PC-9 (cell line): ENCODE measurements at regions not wholly inside any gene's neighbourhood (a gene's known extent, or its start where the extent isn't known, plus 50 kb on each side); places are given as distances from the start of the nearest gene placed in this dataset.
"Not testable (repeated sequence)": the region's sequence is repeated elsewhere in the genome, so short reads cannot be mapped to it uniquely, and the experiment has no call there.

Experiments
- BruUV-seq: library from RNA; stranded (reverse); fragments of 400-500 nt; replicated peaks from 2 replicates; lab custom pipeline; 2021; lab: Mats Ljungman, UMichigan
- CTCF ChIA-PET: fragments of 300-600 bp; sonication (Branson Sonifier 250); formaldehyde crosslinking; loops from one replicate; lab custom pipeline; 2022; ENCODE audit warnings: antibody characterized with exemption; lab: Charles Lee
- POLR2A ChIA-PET: fragments of 300-600 bp; sonication (Branson Sonifier 250); formaldehyde crosslinking; loops from one replicate; lab custom pipeline; 2022; ENCODE audit warnings: antibody characterized with exemption; ENCODE audit not compliant: unreplicated experiment; lab: Charles Lee
- DNase-seq, 2 experiments: peaks; one replicate each; pipeline versions ENCODE4 v3.0.0 to v3.0.0-alpha.2; 2015 to 2022; ENCODE audit warnings: mixed read lengths in 1 of 2
- H2AFZ ChIP-seq: fragments of 200-600 bp; sonication (generic); 2 replicates; pipeline ENCODE4 v1.8.1; 2017; ENCODE audit warnings: antibody characterized with exemption
- H3F3A ChIP-seq: fragments of 200-600 bp; sonication (generic); 2 replicates; pipeline ENCODE4 v1.8.1; 2017; ENCODE audit warnings: antibody characterized with exemption, mild to moderate bottlenecking, low read depth; ENCODE audit not compliant: insufficient read depth
- H3K27ac ChIP-seq: fragments of 200-600 bp; sonication (generic); 2 replicates; pipeline ENCODE4 v1.6.1; 2016; ENCODE audit warnings: mixed run types
- H3K27me3 ChIP-seq: fragments of 200-600 bp; sonication (generic); 2 replicates; pipeline ENCODE4 v1.6.1; 2016; ENCODE audit warnings: low read depth, mixed run types; ENCODE audit not compliant: insufficient read depth
- H3K36me3 ChIP-seq: fragments of 200-600 bp; sonication (generic); 2 replicates; pipeline ENCODE4 v1.6.1; 2016; ENCODE audit warnings: low read depth, mixed run types
- H3K4me1 ChIP-seq: fragments of 200-600 bp; sonication (generic); replicated peaks from 2 replicates; pipeline ENCODE4 v1.6.1; 2016; ENCODE audit warnings: mixed run types; ENCODE audit not compliant: insufficient read depth
- H3K4me2 ChIP-seq: fragments of 200-600 bp; sonication (generic); 2 replicates; pipeline ENCODE4 v1.6.1; 2017; ENCODE audit warnings: mixed run types
- H3K4me3 ChIP-seq: fragments of 200-600 bp; sonication (generic); 2 replicates; pipeline ENCODE4 v1.6.1; 2016; ENCODE audit warnings: mixed run types
- H3K79me2 ChIP-seq: fragments of 200-600 bp; sonication (generic); 2 replicates; pipeline ENCODE4 v1.6.1; 2017; ENCODE audit warnings: low read depth, mixed run types
- H3K9me2 ChIP-seq: fragments of 200-600 bp; sonication (generic); 2 replicates; pipeline ENCODE4 v1.8.1; 2017; ENCODE audit warnings: mild to moderate bottlenecking; ENCODE audit not compliant: insufficient read depth
- H3K9me3 ChIP-seq: fragments of 200-600 bp; sonication (generic); 2 replicates; pipeline ENCODE4 v1.8.1; 2016; ENCODE audit warnings: low read depth; ENCODE audit not compliant: insufficient read depth
- H4K20me1 ChIP-seq: fragments of 200-600 bp; sonication (generic); 2 replicates; pipeline ENCODE4 v1.8.1; 2017; ENCODE audit not compliant: insufficient read depth
- EZH2 ChIP-seq: fragments of 200-600 bp; sonication (generic); IDR thresholded peaks from 2 replicates; pipeline ENCODE4 v1.8.0; 2017; ENCODE audit warnings: antibody characterized with exemption, low read depth
- intact Hi-C: fragments of 100-400 bp; cut with micrococcal nuclease; formaldehyde crosslinking; loops from one replicate; pipeline ENCODE4 v1.10.0; 2022; ENCODE audit not compliant: unreplicated experiment
- TF ChIP-seq, protein P1 (sequence below): fragments of 200-600 bp; sonication (generic); conservative IDR thresholded peaks from 2 replicates; pipeline ENCODE4 v1.6.1; 2017; ENCODE audit warnings: mixed run types, antibody characterized with exemption, mild to moderate bottlenecking, moderate library complexity

DNA sequence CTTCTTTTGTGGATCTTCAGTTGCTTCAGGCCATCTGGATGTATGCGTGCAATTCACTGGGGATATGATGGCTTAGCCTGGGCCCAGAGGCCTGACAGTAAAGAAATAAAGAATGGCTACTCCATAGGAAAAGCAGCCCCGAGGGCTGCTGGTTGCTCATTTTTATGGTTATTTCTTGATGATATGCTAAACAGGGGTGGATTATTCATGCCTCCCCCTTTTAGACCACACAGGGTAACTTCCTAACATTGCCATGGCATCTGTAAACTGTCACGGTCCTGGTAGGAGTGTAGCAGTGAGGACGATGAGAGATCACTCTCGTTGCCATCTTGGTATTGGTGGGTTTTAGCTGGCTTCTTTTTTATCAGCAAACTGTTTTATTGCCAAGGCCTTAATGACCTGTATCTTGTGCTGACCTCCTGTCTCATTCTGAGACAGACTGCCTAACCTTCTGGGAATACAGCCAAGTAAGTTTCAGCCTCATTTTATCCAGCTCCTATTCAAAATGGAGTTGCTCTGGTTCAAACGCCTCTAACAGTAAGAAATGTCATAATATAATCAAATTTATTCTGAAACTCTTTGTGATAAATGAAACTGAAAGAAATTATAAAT, 60.5 kb downstream of the DSEL start:
- no peaks in the 10 kb centered on the region for H3K79me2 ChIP-seq
- no peak overlapping the region for H3K4me2 ChIP-seq
- H4K20me1 ChIP-seq: no peaks in the 10 kb centered on the region
- ChIA-PET CTCF (no interaction called here), POLR2A (no interaction called here)
- no peaks in the 10 kb centered on the region for H3F3A ChIP-seq
- no peaks in the 10 kb centered on the region for H3K27me3 ChIP-seq
- H3K27ac ChIP-seq: no peak overlapping the region
- DNase-seq: no peak
- no peak overlapping the region for H2AFZ ChIP-seq
- no peaks in the 10 kb centered on the region for H3K36me3 ChIP-seq
- intact Hi-C loops: no loop called here
- no TSS peak for BruUV-seq
- no peaks in the 10 kb centered on the region for H3K4me1 ChIP-seq
- H3K9me3 ChIP-seq: no peaks in the 10 kb centered on the region
- H3K9me2 ChIP-seq: no peaks in the 10 kb centered on the region; the same call in 1 of the 2 replicates
- H3K4me3 ChIP-seq: no peak overlapping the region
- TF ChIP-seq, protein P1, sequence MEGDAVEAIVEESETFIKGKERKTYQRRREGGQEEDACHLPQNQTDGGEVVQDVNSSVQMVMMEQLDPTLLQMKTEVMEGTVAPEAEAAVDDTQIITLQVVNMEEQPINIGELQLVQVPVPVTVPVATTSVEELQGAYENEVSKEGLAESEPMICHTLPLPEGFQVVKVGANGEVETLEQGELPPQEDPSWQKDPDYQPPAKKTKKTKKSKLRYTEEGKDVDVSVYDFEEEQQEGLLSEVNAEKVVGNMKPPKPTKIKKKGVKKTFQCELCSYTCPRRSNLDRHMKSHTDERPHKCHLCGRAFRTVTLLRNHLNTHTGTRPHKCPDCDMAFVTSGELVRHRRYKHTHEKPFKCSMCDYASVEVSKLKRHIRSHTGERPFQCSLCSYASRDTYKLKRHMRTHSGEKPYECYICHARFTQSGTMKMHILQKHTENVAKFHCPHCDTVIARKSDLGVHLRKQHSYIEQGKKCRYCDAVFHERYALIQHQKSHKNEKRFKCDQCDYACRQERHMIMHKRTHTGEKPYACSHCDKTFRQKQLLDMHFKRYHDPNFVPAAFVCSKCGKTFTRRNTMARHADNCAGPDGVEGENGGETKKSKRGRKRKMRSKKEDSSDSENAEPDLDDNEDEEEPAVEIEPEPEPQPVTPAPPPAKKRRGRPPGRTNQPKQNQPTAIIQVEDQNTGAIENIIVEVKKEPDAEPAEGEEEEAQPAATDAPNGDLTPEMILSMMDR: no peak
- no peak for TF ChIP-seq EZH2

DNA sequence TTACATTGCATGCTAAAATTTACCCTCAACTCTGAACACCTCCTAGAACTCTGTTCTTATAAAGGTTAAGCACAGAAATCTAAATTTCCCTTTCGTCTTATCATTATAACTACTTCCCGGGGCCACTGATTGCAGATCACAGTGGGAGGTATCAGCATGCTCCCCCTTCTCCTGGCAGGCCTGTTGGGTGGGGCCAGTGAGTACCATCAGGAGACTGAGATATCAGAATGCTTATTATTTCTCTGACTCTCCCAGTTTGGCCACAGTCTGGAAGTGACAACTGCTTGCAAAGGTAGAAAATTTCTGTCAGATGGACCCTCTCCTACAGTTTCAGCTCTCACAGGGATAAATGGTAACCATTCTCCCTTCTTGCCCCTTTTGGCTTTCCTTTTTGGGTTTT, 62.6 kb downstream of the DSEL start:
- Histone ChIP-seq H3K27ac (no peak overlapping the region), H3K4me1 (no peaks in the 10 kb centered on the region), H3K79me2 (no peaks in the 10 kb centered on the region), H3K9me2 (no peaks in the 10 kb centered on the region), H4K20me1 (no peaks in the 10 kb centered on the region), H3K4me3 (no peak overlapping the region), H3K4me2 (no peak overlapping the region), H3F3A (no peaks in the 10 kb centered on the region), H3K9me3 (no peaks in the 10 kb centered on the region), H2AFZ (no peak overlapping the region), H3K27me3 (no peaks in the 10 kb centered on the region), H3K36me3 (no peaks in the 10 kb centered on the region)
- no TSS peak for BruUV-seq
- no peak for DNase-seq
- ChIA-PET CTCF (no interaction called here), POLR2A (no interaction called here)
- no peak for TF ChIP-seq EZH2
- TF ChIP-seq, protein P1: no peak
- intact Hi-C loops: no loop called here

DNA sequence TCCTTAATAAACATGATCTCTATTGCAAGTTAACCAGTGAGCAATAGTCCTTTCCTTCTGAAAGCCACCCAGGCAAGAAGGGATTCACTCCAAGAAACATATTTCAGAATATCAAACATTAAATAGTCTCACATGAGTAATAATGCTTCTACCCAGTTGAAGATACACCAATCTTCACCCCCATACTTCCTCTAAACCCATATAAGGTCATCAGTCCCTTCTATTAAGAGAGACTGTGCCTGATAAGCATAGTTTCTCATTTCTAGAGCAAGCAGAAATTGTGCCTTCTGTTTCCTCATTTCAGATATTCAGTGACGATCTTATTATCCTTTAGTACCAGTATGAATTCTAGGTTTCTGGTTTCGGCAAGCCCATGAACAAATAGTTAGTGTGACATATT, 64.6 kb downstream of the DSEL start:
- no peak for DNase-seq
- Histone ChIP-seq H3K27ac (no peak overlapping the region), H3K27me3 (no peaks in the 10 kb centered on the region), H3K4me3 (no peak overlapping the region), H3K36me3 (no peaks in the 10 kb centered on the region), H3K79me2 (no peaks in the 10 kb centered on the region), H2AFZ (no peak overlapping the region), H3K9me3 (no peaks in the 10 kb centered on the region), H3F3A (no peaks in the 10 kb centered on the region), H4K20me1 (no peaks in the 10 kb centered on the region), H3K4me2 (no peak overlapping the region), H3K4me1 (no peaks in the 10 kb centered on the region), H3K9me2 (no peaks in the 10 kb centered on the region)
- TF ChIP-seq EZH2: no peak
- TF ChIP-seq, protein P1: no peak
- POLR2A ChIA-PET: no interaction called here
- CTCF ChIA-PET: no interaction called here
- BruUV-seq: no TSS peak
- intact Hi-C loops: no loop called here

DNA sequence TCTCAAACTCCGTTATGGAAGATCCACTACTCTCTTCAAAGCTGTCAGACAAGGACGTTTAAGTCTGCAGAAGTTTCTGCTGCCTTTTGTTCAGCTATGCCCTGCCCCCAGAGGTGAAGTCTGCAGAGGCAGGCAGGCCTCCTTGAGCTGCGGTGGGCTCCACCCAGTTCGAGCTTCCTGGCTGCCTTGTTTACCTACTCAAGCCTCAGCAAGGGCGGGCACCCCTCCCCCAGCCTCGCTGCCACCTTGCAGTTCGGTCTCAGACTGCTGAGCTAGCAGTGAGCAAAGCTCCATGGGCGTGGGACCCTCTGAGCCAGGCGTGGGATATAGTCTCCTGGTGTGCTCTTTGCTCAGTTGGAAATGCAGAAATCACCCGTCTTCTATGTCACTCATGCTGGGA, 65.4 kb downstream of the DSEL start:
- POLR2A ChIA-PET, CTCF ChIA-PET: not testable (repeated sequence)

More for the DNA sequence above, 65.4 kb downstream of the DSEL start:
- intact Hi-C loops, H3K9me3 ChIP-seq, H3K36me3 ChIP-seq, H3K9me2 ChIP-seq, H4K20me1 ChIP-seq, H3K4me3 ChIP-seq, H3K79me2 ChIP-seq, H3K4me1 ChIP-seq, H3K27ac ChIP-seq, DNase-seq, H3F3A ChIP-seq, BruUV-seq, H3K27me3 ChIP-seq: not testable (repeated sequence)
- peak overlapping the region; percentile 9 for H2AFZ ChIP-seq
- H3K4me2 ChIP-seq: peak overlapping the region; percentile 27; the same call in 1 of the 2 replicates
